GM23338 (cell line): ENCODE measurements at regions not wholly inside any gene's neighbourhood (a gene's known extent, or its start where the extent isn't known, plus 50 kb on each side); places are given as distances from the start of the nearest gene placed in this dataset.

Experiments
- ATAC-seq: fragments of 200-7000 bp; cut with Tn5 transposase; 3 replicates; pipeline ENCODE4 v1.9.1; 2020
- DNase-seq: peaks from one replicate; pipeline ENCODE4 v3.0.0-alpha.2; 2015; ENCODE audit warnings: low spot score
- H2AFZ ChIP-seq: fragments of 200-600 bp; sonication (generic); 2 replicates; pipeline ENCODE4 v1.8.0; 2016; ENCODE audit warnings: antibody characterized with exemption, mild to moderate bottlenecking, moderate library complexity
- H3F3A ChIP-seq: fragments of 200-600 bp; sonication (generic); replicated peaks from 2 replicates; pipeline ENCODE4 v1.8.0; 2017; ENCODE audit warnings: antibody characterized with exemption, mixed run types, low read depth
- H3K27ac ChIP-seq: fragments of 200-600 bp; sonication (generic); 2 replicates; pipeline ENCODE4 v1.6.1; 2016; ENCODE audit warnings: low read depth
- H3K27me3 ChIP-seq: fragments of 200-600 bp; sonication (generic); 2 replicates; pipeline ENCODE4 v1.8.0; 2016; ENCODE audit warnings: mild to moderate bottlenecking, mixed run types, moderate library complexity; ENCODE audit not compliant: insufficient read depth
- H3K36me3 ChIP-seq: fragments of 200-600 bp; sonication (generic); 2 replicates; pipeline ENCODE4 v1.8.0; 2016; ENCODE audit warnings: mild to moderate bottlenecking; ENCODE audit not compliant: insufficient read depth
- H3K4me1 ChIP-seq: fragments of 200-600 bp; sonication (generic); 2 replicates; pipeline ENCODE4 v1.8.0; 2016; ENCODE audit warnings: mild to moderate bottlenecking, moderate library complexity; ENCODE audit not compliant: insufficient read depth
- H3K4me2 ChIP-seq: fragments of 200-600 bp; sonication (generic); 2 replicates; pipeline ENCODE4 v1.7.1; 2017; ENCODE audit warnings: mixed run types
- H3K4me3 ChIP-seq: fragments of 200-600 bp; sonication (generic); 2 replicates; pipeline ENCODE4 v1.6.1; 2016; ENCODE audit warnings: mixed run types
- H3K79me2 ChIP-seq: fragments of 200-600 bp; sonication (generic); replicated peaks from 2 replicates; pipeline ENCODE4 v1.8.0; 2017; ENCODE audit warnings: mild to moderate bottlenecking; ENCODE audit not compliant: insufficient read depth
- H3K9me2 ChIP-seq: fragments of 200-600 bp; sonication (generic); 2 replicates; pipeline ENCODE4 v1.8.0; 2017; ENCODE audit not compliant: insufficient read depth
- H4K20me1 ChIP-seq: fragments of 200-600 bp; sonication (generic); replicated peaks from 2 replicates; pipeline ENCODE4 v1.8.0; 2017; ENCODE audit warnings: mild to moderate bottlenecking; ENCODE audit not compliant: insufficient read depth
- H3K27ac Mint-ChIP-seq: 2 replicates; pipeline ENCODE4 v1.8.0; 2020; ENCODE audit warnings: inconsistent platforms, mild to moderate bottlenecking, moderate library complexity, mixed read lengths
- H3K27me3 Mint-ChIP-seq: 3 replicates; pipeline ENCODE4 v1.8.0; 2022; ENCODE audit warnings: low read depth, mild to moderate bottlenecking, moderate library complexity, mixed read lengths, inconsistent platforms; ENCODE audit not compliant: insufficient read depth, poor library complexity
- H3K36me3 Mint-ChIP-seq: 3 replicates; pipeline ENCODE4 v1.8.0; 2021; ENCODE audit warnings: low read depth, mild to moderate bottlenecking, inconsistent platforms, moderate library complexity, mixed read lengths
- H3K4me1 Mint-ChIP-seq: 3 replicates; pipeline ENCODE4 v1.8.0; 2020; ENCODE audit warnings: mild to moderate bottlenecking, inconsistent platforms, mixed read lengths
- H3K4me3 Mint-ChIP-seq: 3 replicates; pipeline ENCODE4 v1.8.0; 2021; ENCODE audit warnings: moderate library complexity, mild to moderate bottlenecking, inconsistent platforms, mixed read lengths
- H3K9me3 Mint-ChIP-seq: 3 replicates; pipeline ENCODE4 v1.8.0; 2020; ENCODE audit warnings: moderate library complexity, mild to moderate bottlenecking, inconsistent platforms, mixed read lengths
- CTCF ChIP-seq, 2 experiments: fragments of 200-600 bp in 1 of 2; sonication (generic) in 1 of 2; conservative IDR thresholded peaks; 2 replicates each; pipeline versions ENCODE4 v1.5.1 to v1.6.1; 2016 to 2017; ENCODE audit warnings: antibody characterized with exemption in 2 of 2, low read depth in 2 of 2, mild to moderate bottlenecking in 2 of 2, moderate library complexity in 1 of 2
- EZH2 ChIP-seq: fragments of 200-600 bp; sonication (generic); IDR thresholded peaks from one replicate; pipeline ENCODE4 v1.8.0; 2017; ENCODE audit warnings: antibody characterized with exemption, mild to moderate bottlenecking, low read depth; ENCODE audit not compliant: unreplicated experiment
- EZH2phosphoT487 ChIP-seq: fragments of 200-600 bp; sonication (generic); IDR thresholded peaks from one replicate; pipeline ENCODE4 v1.8.1; 2018; ENCODE audit warnings: antibody characterized with exemption; ENCODE audit not compliant: unreplicated experiment
- JUNB ChIP-seq: IDR thresholded peaks from one replicate; pipeline ENCODE4 v1.6.1; 2016; ENCODE audit warnings: antibody characterized with exemption; ENCODE audit not compliant: unreplicated experiment
- ZNF114 ChIP-seq: fragments of 250-450 bp; sonication (Bioruptor Pico); IDR thresholded peaks from 2 replicates; pipeline ENCODE4 v1.5.0; 2020; ENCODE audit warnings: mild to moderate bottlenecking, moderate library complexity
- ZNF331 ChIP-seq: fragments of 250-450 bp; sonication (Bioruptor Pico); IDR thresholded peaks from 2 replicates; pipeline ENCODE4 v1.5.0; 2020; ENCODE audit warnings: low read depth, mild to moderate bottlenecking, moderate library complexity
- ZNF462 ChIP-seq: fragments of 250-450 bp; sonication (Bioruptor Pico); IDR thresholded peaks from 2 replicates; pipeline ENCODE4 v1.5.0; 2020; ENCODE audit warnings: mild to moderate bottlenecking, moderate library complexity

- TF ChIP-seq ZNF462 (CRISPR knock-in tag) = no peak
- TF ChIP-seq CTCF (conservative IDR thresholded peaks at IDR 0.05; ENCODE audit: low read depth in 2 of 2) = no peak
- no peak for TF ChIP-seq ZNF114 (CRISPR knock-in tag)
- no peak for TF ChIP-seq EZH2phosphoT487
- no peak for TF ChIP-seq EZH2
- no peak for TF ChIP-seq ZNF331 (CRISPR knock-in tag)
These were observed 133.3 kb downstream of the TEX36 start (continued) for GRCh38 chr10:125549653-125550052.

- peaks cover 10% of the 10 kb centered on the region; the same call in 1 of the 2 replicates for H3K4me1 ChIP-seq
- H3K4me3 ChIP-seq = no peak overlapping the region
- H4K20me1 ChIP-seq = no peaks in the 10 kb centered on the region
- no peaks in the 10 kb centered on the region for H3K79me2 ChIP-seq
- H3K4me2 ChIP-seq = no peak overlapping the region
- Mint-ChIP-seq H3K27me3 (peaks cover 3% of the 10 kb centered on the region), H3K36me3 (no peaks in the 10 kb centered on the region), H3K4me1 (peaks cover 19% of the 10 kb centered on the region), H3K27ac (no peak overlapping the region), H3K4me3 (no peak overlapping the region), H3K9me3 (peaks cover 3% of the 10 kb centered on the region; the same call in 1 of the 3 replicates)
- H3K9me2 ChIP-seq = no peaks in the 10 kb centered on the region
- H3K36me3 ChIP-seq = no peaks in the 10 kb centered on the region
- no peaks in the 10 kb centered on the region for H3F3A ChIP-seq
- H3K27ac ChIP-seq = no peak overlapping the region
- ATAC-seq (no peak), DNase-seq (no peak)
- no peak overlapping the region for H2AFZ ChIP-seq
- H3K27me3 ChIP-seq = no peaks in the 10 kb centered on the region
- no peak for TF ChIP-seq EZH2phosphoT487
- TF ChIP-seq ZNF462 (CRISPR knock-in tag) = no peak
- no peak for TF ChIP-seq JUNB
These were observed 134.1 kb downstream of the TEX36 start for GRCh38 chr10:125548878-125549277.
